ENCODE measurements at regions not wholly inside any gene's neighbourhood (a gene's known extent, or its start where the extent isn't known, plus 50 kb on each side); places are given as distances from the start of the nearest gene placed in this dataset.

DNA sequence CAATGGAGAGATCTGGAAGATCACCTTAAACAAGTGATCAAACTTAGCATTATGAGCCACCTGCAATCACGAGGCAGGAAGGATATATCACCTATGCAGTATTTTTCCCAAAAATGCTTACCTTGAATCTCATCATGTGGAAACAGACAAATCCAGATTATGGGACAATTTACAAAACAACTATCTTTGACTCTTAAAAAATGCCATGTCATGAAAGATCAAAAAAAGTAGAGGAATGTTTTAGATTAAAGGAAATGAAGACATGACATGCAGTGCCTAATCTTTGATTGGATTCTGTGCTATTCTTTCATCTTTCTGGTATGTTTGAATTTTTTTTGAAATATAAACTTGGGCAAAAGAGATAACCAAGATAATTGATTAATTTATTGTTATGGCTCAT lies 95.9 kb downstream of the KPNA2 start:
- no peak for DNase-seq (ENCODE audit: low spot score)
- no peak overlapping the region for H3K4me3 ChIP-seq (ENCODE audit: low read depth, low read length, poor library complexity, severe bottlenecking)
- POLR2A ChIA-PET (ENCODE audit: low non-redundant PET), result no interaction called here
- CTCF ChIA-PET, result no interaction called here
- no peak overlapping the region for H3K27ac ChIP-seq (ENCODE audit: low read depth, low read length, poor library complexity, severe bottlenecking)
- TF ChIP-seq, protein P1, sequence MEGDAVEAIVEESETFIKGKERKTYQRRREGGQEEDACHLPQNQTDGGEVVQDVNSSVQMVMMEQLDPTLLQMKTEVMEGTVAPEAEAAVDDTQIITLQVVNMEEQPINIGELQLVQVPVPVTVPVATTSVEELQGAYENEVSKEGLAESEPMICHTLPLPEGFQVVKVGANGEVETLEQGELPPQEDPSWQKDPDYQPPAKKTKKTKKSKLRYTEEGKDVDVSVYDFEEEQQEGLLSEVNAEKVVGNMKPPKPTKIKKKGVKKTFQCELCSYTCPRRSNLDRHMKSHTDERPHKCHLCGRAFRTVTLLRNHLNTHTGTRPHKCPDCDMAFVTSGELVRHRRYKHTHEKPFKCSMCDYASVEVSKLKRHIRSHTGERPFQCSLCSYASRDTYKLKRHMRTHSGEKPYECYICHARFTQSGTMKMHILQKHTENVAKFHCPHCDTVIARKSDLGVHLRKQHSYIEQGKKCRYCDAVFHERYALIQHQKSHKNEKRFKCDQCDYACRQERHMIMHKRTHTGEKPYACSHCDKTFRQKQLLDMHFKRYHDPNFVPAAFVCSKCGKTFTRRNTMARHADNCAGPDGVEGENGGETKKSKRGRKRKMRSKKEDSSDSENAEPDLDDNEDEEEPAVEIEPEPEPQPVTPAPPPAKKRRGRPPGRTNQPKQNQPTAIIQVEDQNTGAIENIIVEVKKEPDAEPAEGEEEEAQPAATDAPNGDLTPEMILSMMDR (conservative IDR thresholded peaks at IDR 0.05; ENCODE audit: low read depth, low read length), result no peak
- TF ChIP-seq EZH2 (IDR thresholded peaks at IDR 0.05; ENCODE audit: borderline replicate concordance, low read depth, low read length, poor library complexity, severe bottlenecking), result no peak
- H3K4me1 ChIP-seq (ENCODE audit: insufficient read depth, low read length, poor library complexity, severe bottlenecking), result no peaks in the 10 kb centered on the region
- H3K27me3 ChIP-seq (replicated peaks; ENCODE audit: insufficient read depth, low read depth, low read length, poor library complexity), result no peaks in the 10 kb centered on the region
- BruUV-seq (replicated peaks), result no TSS peak
- intact Hi-C loops (cut with micrococcal nuclease; ENCODE audit: unreplicated experiment), result no loop called here
- H3K36me3 ChIP-seq (ENCODE audit: insufficient read depth, low read length, poor library complexity, severe bottlenecking), result no peaks in the 10 kb centered on the region
- H3K9me3 ChIP-seq (ENCODE audit: low read depth, low read length, poor library complexity, severe bottlenecking), result no peaks in the 10 kb centered on the region

- no peak for DNase-seq (ENCODE audit: low spot score)
- no peaks in the 10 kb centered on the region for H3K4me1 ChIP-seq (ENCODE audit: insufficient read depth, low read length, poor library complexity, severe bottlenecking)
- TF ChIP-seq, protein P1 (conservative IDR thresholded peaks at IDR 0.05; ENCODE audit: low read depth, low read length), result no peak
- no peak for TF ChIP-seq EZH2 (IDR thresholded peaks at IDR 0.05; ENCODE audit: borderline replicate concordance, low read depth, low read length, poor library complexity, severe bottlenecking)
- H3K27me3 ChIP-seq (replicated peaks; ENCODE audit: insufficient read depth, low read depth, low read length, poor library complexity), result no peaks in the 10 kb centered on the region
- no TSS peak for BruUV-seq (replicated peaks)
- H3K27ac ChIP-seq (ENCODE audit: low read depth, low read length, poor library complexity, severe bottlenecking), result no peak overlapping the region
- no peak overlapping the region for H3K4me3 ChIP-seq (ENCODE audit: low read depth, low read length, poor library complexity, severe bottlenecking)
- H3K36me3 ChIP-seq (ENCODE audit: insufficient read depth, low read length, poor library complexity, severe bottlenecking), result no peaks in the 10 kb centered on the region
- ChIA-PET POLR2A (ENCODE audit: low non-redundant PET) (no interaction called here), CTCF (no interaction called here)
- intact Hi-C loops (cut with micrococcal nuclease; ENCODE audit: unreplicated experiment), result no loop called here
- no peaks in the 10 kb centered on the region for H3K9me3 ChIP-seq (ENCODE audit: low read depth, low read length, poor library complexity, severe bottlenecking)
Measured at GRCh38 chr17:68133346-68134045, 98.0 kb downstream of the KPNA2 start.

DNA sequence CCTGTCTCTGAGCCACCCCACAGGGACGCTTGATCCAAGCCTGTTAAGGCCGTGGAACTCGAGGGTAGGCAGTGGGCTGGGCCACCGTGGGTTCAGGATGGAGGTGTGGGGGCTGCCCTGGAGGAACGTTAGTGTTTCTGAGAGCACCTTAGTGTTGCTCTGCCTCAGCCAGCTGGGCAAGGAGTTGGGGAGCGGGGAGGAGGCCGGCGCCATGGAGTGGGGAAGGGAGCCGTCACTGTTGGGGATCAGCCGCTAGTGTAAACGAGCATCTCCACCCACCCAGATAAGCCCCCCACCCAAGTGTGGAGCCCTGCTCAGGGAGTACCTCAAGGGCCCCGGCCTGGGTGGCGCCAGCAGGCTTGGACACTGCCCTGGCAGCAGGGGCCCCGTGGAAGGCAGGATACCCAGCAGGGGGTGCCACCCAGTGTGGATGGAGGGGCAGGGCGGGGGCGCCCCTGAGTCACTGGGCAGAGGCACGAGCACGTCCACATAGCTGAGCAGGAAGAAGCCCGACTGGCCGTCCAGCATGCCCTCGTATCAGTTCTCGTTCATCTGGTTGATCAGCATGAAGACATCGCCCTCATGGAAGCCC lies 98.6 kb downstream of the KPNA2 start:
- ChIA-PET POLR2A (ENCODE audit: low non-redundant PET) (no interaction called here), CTCF (no interaction called here)
- Histone ChIP-seq H3K27me3 (replicated peaks; ENCODE audit: insufficient read depth, low read depth, low read length, poor library complexity) (no peaks in the 10 kb centered on the region), H3K4me1 (ENCODE audit: insufficient read depth, low read length, poor library complexity, severe bottlenecking) (no peaks in the 10 kb centered on the region), H3K27ac (ENCODE audit: low read depth, low read length, poor library complexity, severe bottlenecking) (no peak overlapping the region), H3K36me3 (ENCODE audit: insufficient read depth, low read length, poor library complexity, severe bottlenecking) (no peaks in the 10 kb centered on the region), H3K4me3 (ENCODE audit: low read depth, low read length, poor library complexity, severe bottlenecking) (no peak overlapping the region), H3K9me3 (ENCODE audit: low read depth, low read length, poor library complexity, severe bottlenecking) (no peaks in the 10 kb centered on the region)
- DNase-seq (ENCODE audit: low spot score), result no peak
- intact Hi-C loops (cut with micrococcal nuclease; ENCODE audit: unreplicated experiment), result no loop called here
- BruUV-seq (replicated peaks), result no TSS peak
- TF ChIP-seq EZH2 (IDR thresholded peaks at IDR 0.05; ENCODE audit: borderline replicate concordance, low read depth, low read length, poor library complexity, severe bottlenecking), result no peak

GRCh38 chr17:68134731-68135130 lies 99.2 kb downstream of the KPNA2 start:
- CTCF ChIA-PET, result no interaction called here
- TF ChIP-seq EZH2 (IDR thresholded peaks at IDR 0.05; ENCODE audit: borderline replicate concordance, low read depth, low read length, poor library complexity, severe bottlenecking), result no peak
- TF ChIP-seq, protein P1 (conservative IDR thresholded peaks at IDR 0.05; ENCODE audit: low read depth, low read length), result no peak
- intact Hi-C loops (cut with micrococcal nuclease; ENCODE audit: unreplicated experiment), result no loop called here

More at GRCh38 chr17:68134731-68135130, 99.2 kb downstream of the KPNA2 start:
- Histone ChIP-seq H3K9me3 (ENCODE audit: low read depth, low read length, poor library complexity, severe bottlenecking) (no peaks in the 10 kb centered on the region), H3K4me3 (ENCODE audit: low read depth, low read length, poor library complexity, severe bottlenecking) (no peak overlapping the region), H3K27ac (ENCODE audit: low read depth, low read length, poor library complexity, severe bottlenecking) (no peak overlapping the region), H3K4me1 (ENCODE audit: insufficient read depth, low read length, poor library complexity, severe bottlenecking) (no peaks in the 10 kb centered on the region), H3K27me3 (replicated peaks; ENCODE audit: insufficient read depth, low read depth, low read length, poor library complexity) (no peaks in the 10 kb centered on the region), H3K36me3 (ENCODE audit: insufficient read depth, low read length, poor library complexity, severe bottlenecking) (no peaks in the 10 kb centered on the region)
- no TSS peak for BruUV-seq (replicated peaks)
- POLR2A ChIA-PET (ENCODE audit: low non-redundant PET), result no interaction called here
- no peak for DNase-seq (ENCODE audit: low spot score)
